Tibial nerve (tissue), 4 donors: ENCODE measurements at regions not wholly inside any gene's neighbourhood (a gene's known extent, or its start where the extent isn't known, plus 50 kb on each side); places are given as distances from the start of the nearest gene placed in this dataset.

Source experiments
- DNase-seq, 2 donors: peaks; one replicate each; pipeline ENCODE4 v3.0.0-alpha.2; 2019; ENCODE audit warnings: low spot score in 2 of 2
- H3K27ac ChIP-seq, 4 donors: fragments of 200-600 bp; sonication (generic) in 3 of 4; one replicate each; pipeline ENCODE4 v1.5.1; 2017 to 2019; ENCODE audit warnings: mild to moderate bottlenecking in 1 of 4
- H3K27me3 ChIP-seq, 2 donors: fragments of 200-600 bp; sonication (generic) in 1 of 2; one replicate each; pipeline versions ENCODE4 v1.5.1 to v1.6.0; 2017 to 2019
- H3K36me3 ChIP-seq, 3 donors: fragments of 200-600 bp; sonication (generic); one replicate each; pipeline ENCODE4 v1.5.1; 2018 to 2019
- H3K4me1 ChIP-seq, 4 donors: fragments of 200-600 bp; sonication (generic) in 3 of 4; one replicate each; pipeline ENCODE4 v1.5.1; 2017 to 2019
- H3K4me3 ChIP-seq, 4 donors: fragments of 200-600 bp; sonication (generic) in 3 of 4; one replicate each; pipeline ENCODE4 v1.5.1; 2017 to 2019; ENCODE audit warnings: mild to moderate bottlenecking in 1 of 4, moderate library complexity in 1 of 4
- H3K9me3 ChIP-seq, 4 donors: fragments of 200-600 bp; sonication (generic) in 3 of 4; one replicate each; pipeline ENCODE4 v1.5.1; 2017 to 2019
- CTCF ChIP-seq, 5 experiments: fragments of 200-600 bp in 3 of 5; fragments of 450-650 bp in 2 of 5; sonication (generic) in 3 of 5; IDR thresholded peaks; one replicate each; pipeline ENCODE4 v1.5.1; 2016 to 2019; ENCODE audit warnings: antibody characterized with exemption in 5 of 5, mild to moderate bottlenecking in 3 of 5, moderate library complexity in 2 of 5
- EP300 ChIP-seq, 2 donors: sonication (generic); formaldehyde crosslinking; IDR thresholded peaks; one replicate each; pipeline ENCODE4 v1.6.1; 2017; ENCODE audit warnings: antibody characterized with exemption in 2 of 2, mild to moderate bottlenecking in 1 of 2
- POLR2A ChIP-seq, 2 donors: fragments of 450-650 bp; IDR thresholded peaks; one replicate each; pipeline ENCODE4 v1.6.1; 2017; ENCODE audit warnings: antibody characterized with exemption in 2 of 2, mild to moderate bottlenecking in 2 of 2, moderate library complexity in 2 of 2
- WGBS, 2 donors: methylation state at CpG; one replicate each; pipeline ENCODE4 v1.1.5; 2018; 5-methylcytosine and 5-hydroxymethylcytosine counted together

- H3K4me1 ChIP-seq, result no peaks in the 10 kb centered on the region
- TF ChIP-seq CTCF (IDR thresholded peaks at IDR 0.05) (no peak), POLR2A (IDR thresholded peaks at IDR 0.05) (no peak), EP300 (IDR thresholded peaks at IDR 0.05) (no peak)
- WGBS, 2 donors, result 38 to 53% methylated on average over 13 to 14 of the region's 16 CpGs
- H3K4me3 ChIP-seq, result no peak overlapping the region
- no peaks in the 10 kb centered on the region for H3K36me3 ChIP-seq
- H3K9me3 ChIP-seq, result no peaks in the 10 kb centered on the region
- no peak overlapping the region for H3K27ac ChIP-seq
- DNase-seq, result no peak
- H3K27me3 ChIP-seq, result peaks cover 0 to 61% of the 10 kb centered on the region in 2 donors
Observed at GRCh38 chr20:62561948-62562347, 80.4 kb upstream of the SLCO4A1 start.

- Histone ChIP-seq H3K4me1 (no peaks in the 10 kb centered on the region), H3K9me3 (no peaks in the 10 kb centered on the region), H3K27me3 (peaks cover 0 to 54% of the 10 kb centered on the region in 2 donors), H3K27ac (no peak overlapping the region), H3K4me3 (no peak overlapping the region), H3K36me3 (no peaks in the 10 kb centered on the region)
- TF ChIP-seq CTCF (IDR thresholded peaks at IDR 0.05) (no peak), EP300 (IDR thresholded peaks at IDR 0.05) (no peak), POLR2A (IDR thresholded peaks at IDR 0.05) (no peak)
- no peak for DNase-seq
- WGBS, 2 donors, result 86 to 88% methylated on average over 5 to 16 of the region's 18 CpGs
Observed at GRCh38 chr20:62562831-62563230, 79.5 kb upstream of the SLCO4A1 start.

GRCh38 chr20:62563561-62563960, 78.7 kb upstream of the SLCO4A1 start:
- TF ChIP-seq CTCF (IDR thresholded peaks at IDR 0.05) (no peak), EP300 (IDR thresholded peaks at IDR 0.05) (no peak)
- H3K4me3 ChIP-seq, result no peak overlapping the region
- H3K27ac ChIP-seq, result no peak overlapping the region
- no peaks in the 10 kb centered on the region for H3K9me3 ChIP-seq
- WGBS, 2 donors, result 69 to 79% methylated on average over 4 to 14 of the region's 15 CpGs
- no peaks in the 10 kb centered on the region for H3K36me3 ChIP-seq
- no peak for DNase-seq
- no peaks in the 10 kb centered on the region for H3K4me1 ChIP-seq
- H3K27me3 ChIP-seq, result peaks cover 0 to 54% of the 10 kb centered on the region in 2 donors

GRCh38 chr20:62564456-62565245, 77.7 kb upstream of the SLCO4A1 start:
- 86 to 87% methylated on average over 39 to 42 of the region's 42 CpGs for WGBS, 2 donors
- H3K4me1 ChIP-seq, result no peaks in the 10 kb centered on the region

More at GRCh38 chr20:62564456-62565245, 77.7 kb upstream of the SLCO4A1 start:
- Histone ChIP-seq H3K27me3 (peaks cover 0 to 60% of the 10 kb centered on the region in 2 donors), H3K36me3 (no peaks in the 10 kb centered on the region), H3K9me3 (no peaks in the 10 kb centered on the region), H3K4me3 (no peak overlapping the region), H3K27ac (no peak overlapping the region)
- TF ChIP-seq POLR2A (IDR thresholded peaks at IDR 0.05) (no peak), CTCF (IDR thresholded peaks at IDR 0.05) (no peak), EP300 (IDR thresholded peaks at IDR 0.05) (no peak)
- no peak for DNase-seq
